ENCODE measurements at regions not wholly inside any gene's neighbourhood (a gene's known extent, or its start where the extent isn't known, plus 50 kb on each side); places are given as distances from the start of the nearest gene placed in this dataset.
"Not testable (repeated sequence)": the region's sequence is repeated elsewhere in the genome, so short reads cannot be mapped to it uniquely, and the experiment has no call there.

GRCh38 chr4:57937326-57937725, 827.1 kb upstream of the IGFBP7 start:
- not testable (repeated sequence) for TF ChIP-seq CTCF, POLR2A (IDR thresholded peaks at IDR 0.05)
